Natural killer cell (primary cell): ENCODE measurements at regions not wholly inside any gene's neighbourhood (a gene's known extent, or its start where the extent isn't known, plus 50 kb on each side); places are given as distances from the start of the nearest gene placed in this dataset.

Experiments
- ATAC-seq, 3 donors: fragments of 150-1000 bp in 2 of 3; fragments of 200-7000 bp in 1 of 3; cut with Tn5 transposase; 1 replicate in 1 of 3; 2 replicates in 2 of 3; pipeline ENCODE4 v1.10.0; 2021; ENCODE audit warnings: mild to moderate bottlenecking in 2 of 3, moderate library complexity in 2 of 3
- DNase-seq, 2 donors: peaks; one replicate each; pipeline versions ENCODE4 v3.0.0 to v3.0.0-alpha.2; 2013 to 2021; ENCODE audit warnings: mixed read lengths in 1 of 2
- H3K27ac ChIP-seq: one replicate; pipeline ENCODE4 v1.5.1; 2013; ENCODE audit warnings: mild to moderate bottlenecking, low read length
- H3K27me3 ChIP-seq: one replicate; pipeline ENCODE4 v1.6.1; 2013; ENCODE audit warnings: low read length; ENCODE audit not compliant: control insufficient read depth, insufficient read depth
- H3K36me3 ChIP-seq: one replicate; pipeline ENCODE4 v1.6.1; 2013; ENCODE audit warnings: low read length; ENCODE audit not compliant: control insufficient read depth, insufficient read depth
- H3K4me1 ChIP-seq: one replicate; pipeline ENCODE4 v1.6.1; 2013; ENCODE audit warnings: low read length; ENCODE audit not compliant: control insufficient read depth, insufficient read depth
- H3K4me3 ChIP-seq: one replicate; pipeline ENCODE4 v1.5.1; 2013; ENCODE audit warnings: low read length
- H3K9me3 ChIP-seq: one replicate; pipeline ENCODE4 v1.6.1; 2013; ENCODE audit warnings: low read length; ENCODE audit not compliant: control insufficient read depth, insufficient read depth
- H3K27ac Mint-ChIP-seq, 2 donors: one replicate each; pipeline ENCODE4 v1.8.0; 2022; ENCODE audit warnings: mild to moderate bottlenecking in 2 of 2, mixed read lengths in 2 of 2, moderate library complexity in 1 of 2
- H3K27me3 Mint-ChIP-seq, 2 donors: one replicate each; pipeline ENCODE4 v1.8.0; 2022; ENCODE audit warnings: low read depth in 2 of 2, mixed read lengths in 2 of 2
- H3K36me3 Mint-ChIP-seq: one replicate; pipeline ENCODE4 v1.8.0; 2022; ENCODE audit warnings: mixed read lengths
- H3K4me1 Mint-ChIP-seq, 2 donors: one replicate each; pipeline ENCODE4 v1.8.0; 2022; ENCODE audit warnings: mixed read lengths in 2 of 2
- H3K4me3 Mint-ChIP-seq: one replicate; pipeline ENCODE4 v1.8.0; 2022; ENCODE audit warnings: mild to moderate bottlenecking, moderate library complexity, mixed read lengths
- H3K9me3 Mint-ChIP-seq, 2 donors: one replicate each; pipeline ENCODE4 v1.8.0; 2022; ENCODE audit warnings: mixed read lengths in 2 of 2
- WGBS: methylation state at CpG from one replicate; pipeline ENCODE4 v1.1.7; 2013; ENCODE audit warnings: missing lambda C conversion rate; ENCODE audit not compliant: insufficient coverage; 5-methylcytosine and 5-hydroxymethylcytosine counted together
- intact Hi-C: fragments of 100-400 bp; cut with micrococcal nuclease; formaldehyde crosslinking; loops from one replicate; pipeline ENCODE4 v1.14.2; 2022
- TF ChIP-seq, protein P1 (sequence below): fragments of 200-600 bp; IDR thresholded peaks from one replicate; pipeline ENCODE4 v1.8.0; 2022; ENCODE audit warnings: antibody characterized with exemption

DNA sequence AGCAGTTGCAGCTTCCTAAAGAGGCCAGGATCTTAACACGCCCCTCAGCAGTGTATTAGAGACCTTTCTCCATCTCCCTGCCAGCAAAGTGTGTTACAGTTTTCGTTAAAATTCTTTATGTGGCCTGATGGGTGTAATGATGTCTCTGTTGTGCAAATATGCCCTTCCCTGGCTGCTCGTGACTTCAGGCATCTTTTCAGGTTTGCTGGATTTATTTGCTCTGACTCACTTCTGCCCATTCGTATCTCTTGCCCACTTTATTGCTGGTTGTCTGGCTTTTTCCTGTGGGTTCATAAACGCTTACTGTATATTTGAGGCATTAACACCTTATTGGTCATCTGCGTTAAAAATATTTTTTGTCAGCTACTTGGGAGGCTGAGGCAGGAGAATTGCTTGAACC lies 134.5 kb downstream of the ASB1 start:
- DNase-seq (no peak), ATAC-seq (no peak)
- no peak overlapping the region for H3K27ac Mint-ChIP-seq
- no peaks in the 10 kb centered on the region for H3K4me1 ChIP-seq
- 78% methylated on average over 6 of the region's 6 CpGs for WGBS
- no peaks in the 10 kb centered on the region for H3K9me3 ChIP-seq
- no peaks in the 10 kb centered on the region for H3K9me3 Mint-ChIP-seq
- intact Hi-C loops: no loop called here
- no peaks in the 10 kb centered on the region for H3K36me3 ChIP-seq
- TF ChIP-seq, protein P1, sequence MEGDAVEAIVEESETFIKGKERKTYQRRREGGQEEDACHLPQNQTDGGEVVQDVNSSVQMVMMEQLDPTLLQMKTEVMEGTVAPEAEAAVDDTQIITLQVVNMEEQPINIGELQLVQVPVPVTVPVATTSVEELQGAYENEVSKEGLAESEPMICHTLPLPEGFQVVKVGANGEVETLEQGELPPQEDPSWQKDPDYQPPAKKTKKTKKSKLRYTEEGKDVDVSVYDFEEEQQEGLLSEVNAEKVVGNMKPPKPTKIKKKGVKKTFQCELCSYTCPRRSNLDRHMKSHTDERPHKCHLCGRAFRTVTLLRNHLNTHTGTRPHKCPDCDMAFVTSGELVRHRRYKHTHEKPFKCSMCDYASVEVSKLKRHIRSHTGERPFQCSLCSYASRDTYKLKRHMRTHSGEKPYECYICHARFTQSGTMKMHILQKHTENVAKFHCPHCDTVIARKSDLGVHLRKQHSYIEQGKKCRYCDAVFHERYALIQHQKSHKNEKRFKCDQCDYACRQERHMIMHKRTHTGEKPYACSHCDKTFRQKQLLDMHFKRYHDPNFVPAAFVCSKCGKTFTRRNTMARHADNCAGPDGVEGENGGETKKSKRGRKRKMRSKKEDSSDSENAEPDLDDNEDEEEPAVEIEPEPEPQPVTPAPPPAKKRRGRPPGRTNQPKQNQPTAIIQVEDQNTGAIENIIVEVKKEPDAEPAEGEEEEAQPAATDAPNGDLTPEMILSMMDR: no peak
- no peak overlapping the region for H3K4me3 ChIP-seq
- H3K27me3 ChIP-seq: no peaks in the 10 kb centered on the region
- H3K36me3 Mint-ChIP-seq: no peaks in the 10 kb centered on the region
- H3K4me3 Mint-ChIP-seq: no peak overlapping the region
- H3K27me3 Mint-ChIP-seq: peaks cover 13 to 16% of the 10 kb centered on the region in 2 donors
- H3K4me1 Mint-ChIP-seq: no peaks in the 10 kb centered on the region
- no peak overlapping the region for H3K27ac ChIP-seq

DNA sequence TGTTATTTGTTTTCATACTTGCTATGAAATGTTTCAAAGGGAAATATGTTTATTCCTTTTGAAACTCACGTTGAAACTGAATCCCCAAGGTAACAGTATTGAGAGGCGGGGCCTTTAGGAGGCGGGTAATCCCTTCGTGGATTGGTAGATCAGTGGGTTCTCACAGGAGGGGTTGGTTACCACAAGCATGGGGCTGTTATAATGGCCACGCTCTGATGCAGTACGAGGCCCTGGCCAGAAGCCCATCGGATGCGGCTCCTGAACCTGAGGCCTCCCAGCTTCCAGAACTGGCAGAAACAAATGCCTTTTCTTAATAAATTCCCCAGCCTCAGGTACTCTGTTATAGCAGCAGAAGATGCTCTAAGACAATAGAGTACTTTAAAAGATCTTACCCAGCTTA lies 135.7 kb downstream of the ASB1 start:
- no peaks in the 10 kb centered on the region for H3K36me3 ChIP-seq
- no peak for DNase-seq
- peaks cover 12 to 16% of the 10 kb centered on the region in 2 donors for H3K27me3 Mint-ChIP-seq
- no peaks in the 10 kb centered on the region for H3K4me1 ChIP-seq
- no peaks in the 10 kb centered on the region for H3K27me3 ChIP-seq
- TF ChIP-seq, protein P1: no peak
- ATAC-seq: no peak
- H3K9me3 Mint-ChIP-seq: no peaks in the 10 kb centered on the region
- H3K4me1 Mint-ChIP-seq: no peaks in the 10 kb centered on the region
- no peak overlapping the region for H3K27ac ChIP-seq
- no peak overlapping the region for H3K27ac Mint-ChIP-seq
- intact Hi-C loops: no loop called here
- H3K4me3 Mint-ChIP-seq: no peak overlapping the region
- no peaks in the 10 kb centered on the region for H3K36me3 Mint-ChIP-seq
- WGBS: 80% methylated on average over 8 of the region's 8 CpGs
- H3K9me3 ChIP-seq: no peaks in the 10 kb centered on the region
- H3K4me3 ChIP-seq: no peak overlapping the region

DNA sequence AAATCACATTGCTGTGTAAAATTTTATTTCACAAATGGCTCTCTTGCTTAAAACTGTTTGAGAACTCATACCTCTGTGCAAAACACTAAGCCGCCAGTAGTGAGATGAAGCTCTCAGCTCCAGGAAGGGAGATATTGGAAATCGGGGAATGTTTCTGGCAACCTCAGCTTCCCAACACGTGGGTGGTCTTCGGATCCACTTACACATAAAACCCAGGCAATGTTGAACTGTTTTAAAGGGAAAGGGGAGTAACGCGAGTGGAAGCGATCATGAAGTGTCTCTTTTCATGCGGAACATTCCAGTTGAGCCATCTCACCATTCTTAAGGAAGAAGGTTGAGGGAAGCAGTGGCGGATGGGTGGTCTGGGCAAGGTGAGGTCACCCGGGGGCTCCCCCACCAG lies 136.8 kb downstream of the ASB1 start:
- H3K36me3 ChIP-seq: no peaks in the 10 kb centered on the region
- TF ChIP-seq, protein P1: no peak
- Mint-ChIP-seq H3K9me3 (no peaks in the 10 kb centered on the region), H3K36me3 (no peaks in the 10 kb centered on the region), H3K27me3 (peaks cover 6 to 16% of the 10 kb centered on the region in 2 donors), H3K4me1 (no peaks in the 10 kb centered on the region), H3K27ac (no peak overlapping the region), H3K4me3 (no peak overlapping the region)
- 89% methylated on average over 6 of the region's 10 CpGs for WGBS
- H3K27me3 ChIP-seq: no peaks in the 10 kb centered on the region
- ATAC-seq (no peak), DNase-seq (no peak)
- no peak overlapping the region for H3K4me3 ChIP-seq
- H3K9me3 ChIP-seq: no peaks in the 10 kb centered on the region
- no peak overlapping the region for H3K27ac ChIP-seq
- intact Hi-C loops: no loop called here
- H3K4me1 ChIP-seq: no peaks in the 10 kb centered on the region

DNA sequence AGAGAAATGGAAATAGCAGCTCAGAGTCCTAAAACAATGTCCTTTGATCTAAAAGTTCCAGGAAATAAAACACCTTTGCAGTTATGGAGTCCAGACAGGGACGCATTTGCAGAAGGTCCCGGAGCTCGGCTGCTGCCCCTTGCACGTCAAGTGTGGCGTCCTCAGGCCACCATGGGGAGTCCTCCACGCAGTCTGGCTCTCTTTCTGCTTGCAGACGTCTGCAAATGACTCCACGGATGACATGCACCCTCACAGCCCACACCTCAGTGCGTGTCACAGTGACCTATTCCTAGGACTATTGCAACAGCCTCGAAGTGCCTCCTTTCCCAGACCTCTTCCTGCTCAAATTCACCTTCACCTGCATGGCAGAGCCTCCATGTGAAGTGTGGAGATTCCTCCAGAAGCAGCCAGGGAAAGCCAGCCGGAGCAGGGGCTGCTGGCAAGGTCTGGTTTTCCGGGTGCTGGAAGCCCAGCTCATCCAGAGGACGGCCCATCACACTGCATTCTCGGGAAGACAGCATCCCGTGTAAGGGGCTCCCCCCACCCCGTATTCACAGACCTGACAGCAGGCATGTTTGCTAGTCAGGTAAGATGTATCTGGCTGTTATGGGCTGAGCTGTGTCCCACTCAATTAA lies 137.7 kb downstream of the ASB1 start:
- no peak overlapping the region for H3K27ac Mint-ChIP-seq
- ATAC-seq (no peak), DNase-seq (no peak)
- Histone ChIP-seq H3K4me3 (no peak overlapping the region), H3K9me3 (no peaks in the 10 kb centered on the region), H3K27me3 (no peaks in the 10 kb centered on the region), H3K4me1 (no peaks in the 10 kb centered on the region), H3K27ac (no peak overlapping the region), H3K36me3 (no peaks in the 10 kb centered on the region)
- H3K9me3 Mint-ChIP-seq: no peaks in the 10 kb centered on the region
- 80% methylated on average over 15 of the region's 16 CpGs for WGBS
- no peaks in the 10 kb centered on the region for H3K4me1 Mint-ChIP-seq
- TF ChIP-seq, protein P1: no peak
- intact Hi-C loops: no loop called here
- no peaks in the 10 kb centered on the region for H3K36me3 Mint-ChIP-seq
- no peak overlapping the region for H3K4me3 Mint-ChIP-seq
- peaks cover 6 to 16% of the 10 kb centered on the region in 2 donors for H3K27me3 Mint-ChIP-seq
